ENCODE measurements at regions not wholly inside any gene's neighbourhood (a gene's known extent, or its start where the extent isn't known, plus 50 kb on each side); places are given as distances from the start of the nearest gene placed in this dataset.
"Not testable (repeated sequence)": the region's sequence is repeated elsewhere in the genome, so short reads cannot be mapped to it uniquely, and the experiment has no call there.

DNA sequence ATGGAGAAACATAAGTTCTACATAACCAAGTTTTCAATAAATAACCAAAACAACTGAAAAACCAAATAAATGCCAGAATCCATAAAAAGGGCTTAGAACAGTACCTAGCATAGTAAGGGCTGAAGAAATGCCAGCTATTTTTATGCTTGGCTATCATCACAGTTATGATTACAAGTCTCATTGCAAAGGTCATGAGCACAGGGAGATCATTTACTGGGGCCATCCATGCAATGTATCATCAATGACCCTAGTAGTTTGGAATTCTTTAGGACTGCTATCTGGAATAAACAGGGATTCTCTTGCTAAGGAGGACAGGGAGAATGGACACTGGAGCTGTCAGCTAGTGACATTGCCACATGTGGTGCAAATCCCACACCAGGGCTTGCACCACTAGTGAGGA, 92.5 kb upstream of the NAP1L1 start:
- DNase-seq, result no peak

DNA sequence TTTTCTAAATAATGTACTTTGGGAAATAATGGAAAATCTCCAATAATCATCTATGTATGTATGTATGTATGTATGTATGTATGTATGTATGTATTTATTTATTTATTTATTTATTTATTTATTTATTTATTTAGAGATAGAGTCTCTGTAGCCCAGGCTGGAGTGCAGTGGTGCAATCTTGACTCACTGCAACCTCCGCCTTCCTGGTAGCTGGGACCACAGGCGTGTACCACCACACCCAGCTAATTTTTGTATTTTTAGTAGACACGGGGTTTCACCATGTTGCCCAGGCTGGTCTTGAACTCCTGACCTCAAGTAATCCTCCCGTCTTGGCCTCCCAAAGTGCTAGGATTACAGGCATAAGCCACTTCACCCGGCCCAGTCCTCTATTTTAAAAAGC, 91.5 kb upstream of the NAP1L1 start:
- DNase-seq, result not testable (repeated sequence)

DNA sequence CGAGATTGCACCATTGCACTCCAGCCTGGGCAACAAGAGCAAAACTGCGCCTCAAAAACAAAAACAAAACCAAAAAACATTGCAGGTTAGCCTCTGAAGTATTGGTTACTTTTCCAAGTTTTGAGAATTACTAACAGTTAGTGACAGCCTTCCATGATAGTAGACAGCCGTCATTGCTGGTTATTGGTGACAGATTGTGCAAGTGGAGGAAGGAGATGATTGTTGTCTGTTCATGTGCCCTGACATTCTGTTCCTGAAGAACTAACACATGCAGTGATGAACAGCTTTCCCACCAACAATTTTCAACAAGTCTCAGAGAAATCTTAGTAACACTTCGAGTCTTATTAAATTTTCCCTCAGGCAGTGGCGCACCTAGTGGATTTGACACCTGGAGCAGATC, 89.3 kb upstream of the NAP1L1 start:
- DNase-seq, result no peak

DNA sequence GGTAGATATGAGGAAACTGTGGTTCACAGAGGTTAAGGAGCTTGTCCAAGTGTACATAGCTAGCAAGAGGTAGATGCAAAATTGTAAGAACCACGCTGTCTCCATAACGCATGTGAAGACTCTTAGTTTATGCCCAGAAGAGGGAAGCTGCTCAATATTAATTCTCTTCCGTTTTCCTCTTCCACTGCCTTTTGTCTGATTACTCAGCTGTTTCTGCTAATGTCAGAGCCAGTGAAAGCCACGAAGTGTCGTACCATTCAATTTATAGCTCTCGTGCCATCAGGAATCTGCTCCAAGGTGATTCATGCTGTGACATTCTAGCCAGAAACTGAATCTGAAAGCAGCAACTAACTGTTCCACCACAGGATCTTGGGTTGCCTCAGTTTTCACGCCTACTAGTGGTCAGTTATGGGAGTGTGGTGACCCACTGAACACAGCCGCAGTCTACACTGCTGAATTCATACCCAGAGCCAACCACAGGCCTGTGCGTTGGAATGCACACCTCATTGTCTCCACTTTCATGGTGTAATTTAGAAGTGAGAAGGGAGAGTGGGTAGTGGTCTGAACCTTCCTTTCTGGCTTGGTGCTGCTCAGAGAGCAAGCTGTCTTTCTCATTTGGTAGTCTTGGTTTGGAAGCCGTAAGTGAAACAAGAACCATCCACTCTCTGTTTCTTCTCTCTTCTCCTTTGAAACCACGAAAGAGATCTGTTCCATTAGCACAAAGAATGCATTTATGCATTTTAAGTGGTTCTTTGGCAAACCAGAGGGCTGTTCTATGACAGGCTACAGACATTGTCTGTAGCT, 74.2 kb upstream of the NAP1L1 start:
- DNase-seq, result peak; percentile 71

DNA sequence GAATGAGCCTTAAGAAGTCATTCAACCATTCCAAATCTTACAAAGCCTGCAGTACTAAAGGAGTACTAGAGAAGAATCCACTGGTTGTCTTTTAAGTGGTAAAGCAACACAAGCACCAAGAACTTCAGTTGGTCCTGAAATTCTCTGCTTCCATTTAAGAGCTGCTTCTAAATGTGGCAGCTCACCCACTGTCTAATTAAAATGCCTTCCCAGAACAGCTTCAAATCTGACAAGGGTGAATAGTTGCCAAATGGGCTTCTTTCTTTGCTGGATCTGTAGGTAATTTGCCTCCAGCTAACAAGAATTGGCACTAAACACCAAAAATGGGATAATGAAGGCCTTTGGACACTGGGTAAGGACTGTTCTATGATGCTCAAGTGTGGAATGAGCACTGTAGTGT, 72.2 kb upstream of the NAP1L1 start:
- no peak for DNase-seq

DNA sequence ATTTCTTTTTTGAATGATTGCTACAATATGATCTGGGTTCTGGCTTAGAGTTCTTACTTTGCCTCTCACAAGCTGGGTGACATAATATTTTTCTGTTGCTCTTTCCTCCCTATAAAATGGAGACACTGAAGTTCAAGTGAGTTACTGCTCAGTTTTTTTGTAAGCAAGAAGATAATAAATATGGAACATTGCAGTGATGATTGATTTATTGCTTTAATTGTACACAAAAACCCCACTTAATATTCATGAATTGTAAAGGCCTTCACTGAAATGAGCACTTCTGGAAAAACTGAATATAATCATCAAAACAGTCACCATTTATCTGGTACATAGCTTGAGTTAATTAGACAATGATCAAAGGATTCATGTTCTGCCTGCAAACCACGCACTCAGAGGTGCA, 71.8 kb upstream of the NAP1L1 start:
- DNase-seq, result no peak

DNA sequence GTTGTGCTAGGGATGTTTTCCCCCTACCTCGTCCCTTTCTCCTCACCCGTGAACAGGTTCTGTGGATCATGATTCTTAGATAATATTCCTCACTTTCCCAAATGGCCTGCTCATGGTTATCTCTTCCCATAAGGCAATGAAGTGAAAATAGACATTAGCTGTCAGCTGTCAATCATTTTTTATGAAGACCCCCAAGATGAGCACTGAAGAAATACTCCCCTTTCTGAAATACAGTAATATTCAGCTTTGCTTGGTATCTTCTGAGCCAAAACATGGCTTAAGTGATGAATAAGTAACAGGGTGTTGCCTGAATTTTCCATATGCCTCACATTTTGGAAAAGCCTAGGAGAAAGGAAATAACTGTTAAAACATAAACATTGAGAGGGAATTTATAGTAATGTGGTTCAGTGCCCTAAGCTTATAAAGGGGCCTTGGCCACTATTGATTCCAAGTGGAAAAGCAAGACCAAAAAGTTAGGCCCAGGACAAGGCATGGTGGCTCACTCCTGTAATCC, 70.7 kb upstream of the NAP1L1 start:
- no peak for DNase-seq

DNA sequence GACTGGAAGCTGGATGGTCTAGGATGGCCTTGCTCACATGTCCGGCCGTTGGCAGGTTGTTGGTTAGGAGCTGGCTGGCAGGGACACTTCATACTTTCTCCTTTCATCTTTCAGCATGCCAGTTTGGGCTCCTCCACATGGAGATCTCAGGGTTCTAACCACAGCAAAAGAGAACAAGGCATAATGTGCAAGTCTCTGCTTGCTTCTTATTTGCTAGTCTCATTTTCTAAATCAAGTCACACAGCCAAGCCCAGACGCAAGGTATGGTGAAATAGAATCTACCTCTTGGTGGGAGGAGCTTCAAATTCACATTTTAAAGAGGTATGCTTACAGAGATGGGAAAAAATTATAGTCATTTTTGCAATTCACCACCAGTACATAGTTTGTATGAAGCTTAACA, 69.1 kb upstream of the NAP1L1 start:
- no peak for DNase-seq

DNA sequence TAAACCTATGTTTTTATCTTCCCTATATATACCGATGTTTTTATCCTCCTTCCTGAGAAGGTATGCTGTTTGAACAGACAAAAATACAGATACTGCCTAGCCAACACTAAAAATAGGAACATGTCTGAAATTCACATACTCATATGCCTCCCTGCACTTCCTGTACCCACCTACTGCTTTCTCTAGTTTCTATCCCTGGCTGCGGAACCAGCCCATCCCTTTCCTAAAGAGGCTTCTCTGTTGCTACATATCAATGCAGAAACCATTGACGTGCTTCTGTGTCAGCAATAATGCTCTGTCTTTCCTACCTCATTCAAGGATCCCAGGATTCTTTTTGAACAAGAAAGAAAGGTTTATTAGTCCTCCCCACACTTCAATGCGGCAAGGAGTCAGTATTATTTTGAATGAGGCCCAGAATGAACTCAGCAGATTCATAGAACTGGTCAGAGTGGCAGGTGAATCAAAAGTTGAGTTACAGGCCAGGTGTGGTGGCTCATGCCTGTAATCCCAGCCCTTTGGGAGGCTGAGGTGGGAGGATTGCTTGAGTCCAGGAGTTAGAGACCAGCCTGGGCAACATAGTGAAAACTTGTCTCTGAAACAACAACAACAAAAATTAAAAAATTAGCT, 67.8 kb upstream of the NAP1L1 start:
- DNase-seq, result no peak

DNA sequence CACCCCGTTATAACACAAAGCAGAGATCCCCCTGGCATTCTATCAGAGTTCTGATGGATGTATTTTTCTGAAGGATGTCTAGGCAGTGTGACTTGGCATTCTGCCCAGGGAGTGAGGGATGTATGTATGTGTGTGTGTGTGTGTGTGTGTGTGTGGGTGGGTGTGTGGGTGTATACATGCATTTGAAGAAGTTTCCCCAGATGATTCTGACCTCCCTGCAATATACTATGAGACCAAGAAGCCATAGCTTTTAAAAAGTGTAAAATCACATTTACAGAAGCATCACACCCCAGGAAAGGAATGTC, 59.7 kb upstream of the NAP1L1 start:
- DNase-seq, result peak; percentile 50

DNA sequence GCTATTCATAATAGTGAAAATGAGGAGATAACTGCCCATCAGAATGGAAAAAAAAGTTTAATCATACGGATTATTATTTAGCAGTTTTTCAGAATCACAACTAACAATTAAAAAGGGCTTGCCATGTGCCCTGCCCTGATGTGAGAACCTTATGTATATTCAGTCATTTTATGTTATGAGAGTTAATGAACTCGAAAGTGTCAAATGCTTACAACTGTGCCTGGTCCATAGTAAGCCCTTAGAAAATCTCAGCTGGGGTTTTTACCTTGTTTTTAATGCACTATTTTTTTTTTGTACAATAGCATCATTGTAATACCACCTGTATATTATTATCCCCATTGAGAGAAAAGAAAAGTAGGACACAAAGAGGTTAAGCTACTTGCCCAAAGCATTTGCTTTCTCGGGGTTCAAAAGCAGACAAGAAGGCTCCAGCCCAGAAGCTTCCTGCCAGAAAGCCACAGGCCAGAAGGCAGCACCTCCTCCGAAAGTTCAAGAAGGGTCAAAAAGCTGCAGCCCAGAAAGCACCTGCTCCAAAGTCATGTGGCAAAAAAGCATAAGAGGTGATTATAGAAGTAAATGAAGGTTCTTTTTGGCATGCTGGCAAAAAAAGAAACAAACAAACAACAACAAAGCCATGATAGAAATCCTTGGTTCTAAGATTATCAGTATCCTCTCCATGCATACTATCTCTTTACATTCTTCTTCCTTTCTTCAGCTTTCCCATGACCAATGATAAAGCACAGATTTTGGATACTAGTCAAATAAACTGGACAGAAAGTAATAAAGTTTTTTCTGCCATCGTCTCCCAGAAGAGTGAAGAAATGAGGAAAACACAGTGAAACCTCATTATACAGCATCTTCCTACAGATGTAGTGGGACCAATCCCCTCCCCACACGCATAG, 59.1 kb upstream of the NAP1L1 start:
- peak; percentile 32 for DNase-seq

DNA sequence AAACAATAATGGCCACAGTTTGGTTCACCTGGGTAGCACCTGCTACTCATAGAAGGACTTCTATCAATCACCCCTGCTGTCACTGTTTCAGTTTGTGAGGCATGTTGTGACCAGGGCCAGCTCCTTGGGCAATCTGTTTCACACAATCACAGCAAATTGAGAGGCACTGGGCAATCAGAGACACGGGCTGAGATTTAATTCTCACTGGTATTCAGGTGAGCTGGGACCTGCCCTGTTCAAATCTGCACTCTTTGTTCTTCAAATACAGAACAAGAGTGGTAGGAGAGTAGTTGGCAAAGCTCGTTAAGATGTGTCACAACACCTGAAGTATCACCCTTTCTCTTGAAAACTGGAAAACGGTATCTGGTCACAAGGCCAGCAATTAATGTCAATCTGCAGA, 57.8 kb upstream of the NAP1L1 start:
- DNase-seq, result no peak

DNA sequence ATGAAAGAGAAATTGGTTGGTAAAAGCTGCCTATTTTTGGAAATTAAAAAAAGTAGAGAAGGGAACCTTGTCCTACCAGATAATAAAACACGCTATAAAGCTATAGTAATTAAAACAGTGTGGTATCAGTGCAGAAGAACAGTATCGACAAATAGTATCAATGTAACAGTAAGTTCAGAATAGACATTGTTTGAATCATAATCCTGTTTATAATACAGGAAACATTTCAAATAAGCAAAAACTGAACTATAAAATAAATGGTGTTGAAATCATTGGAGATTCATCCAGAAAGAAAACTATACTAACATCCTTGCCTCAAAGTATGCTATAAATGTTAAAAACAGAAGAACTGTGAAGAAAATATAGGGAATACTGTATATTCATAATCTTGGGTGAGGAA, 54.2 kb upstream of the NAP1L1 start:
- no peak for DNase-seq

DNA sequence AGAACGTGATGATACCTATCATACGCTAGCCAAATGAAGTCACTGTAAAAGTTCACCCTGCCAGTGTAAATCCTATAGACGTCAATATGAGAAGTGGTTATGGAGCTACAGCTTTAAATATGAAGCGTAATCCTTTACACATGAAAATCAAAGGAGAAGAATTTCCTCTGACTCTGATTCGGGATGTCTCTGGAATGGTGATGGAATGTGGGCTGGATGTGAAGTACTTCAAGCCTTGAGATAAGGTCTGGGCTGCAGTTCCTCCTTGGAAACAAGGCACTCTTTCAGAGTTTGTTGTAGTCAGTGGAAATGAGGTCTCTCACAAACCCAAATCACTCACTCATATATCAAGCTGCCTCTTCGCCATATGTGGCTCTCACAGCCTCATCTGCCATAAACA, 53.1 kb upstream of the NAP1L1 start:
- no peak for DNase-seq

DNA sequence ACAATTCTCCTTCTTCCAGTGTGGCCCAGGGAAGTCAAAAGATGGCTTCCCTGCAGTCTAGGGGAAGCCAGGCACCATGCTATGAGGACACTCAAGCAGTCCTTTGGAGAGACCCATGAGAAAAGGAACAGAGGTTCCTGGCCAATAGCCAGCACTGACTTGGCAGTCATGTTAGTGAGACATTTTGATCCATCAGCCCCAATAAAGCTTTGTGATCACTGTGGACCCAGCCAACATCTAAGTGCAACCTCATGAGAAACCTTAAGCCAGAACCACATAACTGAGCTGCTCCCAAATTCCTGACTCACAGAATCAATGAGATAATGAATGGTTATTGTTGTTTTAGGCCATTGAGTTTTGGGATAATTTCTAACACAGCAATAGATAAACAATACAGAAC, 51.0 kb upstream of the NAP1L1 start:
- DNase-seq, result no peak

Data from CD4-positive, alpha-beta T cell treated with Interleukin-17A for 1 hour (primary cell).